ENCODE measurements at regions not wholly inside any gene's neighbourhood (a gene's known extent, or its start where the extent isn't known, plus 50 kb on each side); places are given as distances from the start of the nearest gene placed in this dataset.

- ATAC-seq (peak in 1 of 4 donors; percentile 46), DNase-seq (no peak)
- H3K9me3 ChIP-seq = peaks cover 0 to 21% (median 12%) of the 10 kb centered on the region in 12 donors
- TF ChIP-seq POLR2A (IDR thresholded peaks at IDR 0.05) (no peak), CTCF (IDR thresholded peaks at IDR 0.05) (no peak)
- intact Hi-C loops (cut with DNase I) = no loop called here
- 30 to 58% (median 38%) methylated on average over 3 of the region's 3 CpGs for WGBS, 4 donors
- no peaks in the 10 kb centered on the region for H3K36me3 ChIP-seq
- no peaks in the 10 kb centered on the region for H3K27me3 ChIP-seq
- H3K4me3 ChIP-seq = no peak overlapping the region
- H3K27ac ChIP-seq = peak overlapping the region in 6 of 12 donors; percentile 57 to 87 (median 68)
- H3K4me1 ChIP-seq = peaks cover 0 to 34% (median 7%) of the 10 kb centered on the region in 12 donors
These were observed 149.5 kb upstream of the VWC2 start for GRCh38 chr7:49623943-49624342.

GRCh38 chr7:49624611-49625010 is 148.8 kb upstream of the VWC2 start:
- Histone ChIP-seq H3K27ac (peak overlapping the region in 10 of 12 donors; percentile 0 to 87 (median 60)), H3K27me3 (no peaks in the 10 kb centered on the region), H3K36me3 (no peaks in the 10 kb centered on the region), H3K4me3 (no peak overlapping the region), H3K9me3 (peaks cover 0 to 19% (median 12%) of the 10 kb centered on the region in 12 donors), H3K4me1 (peaks cover 0 to 36% (median 7%) of the 10 kb centered on the region in 12 donors)
- ATAC-seq = peak in 3 of 4 donors; percentile 63 to 84 (median 82)
- no peak for TF ChIP-seq CTCF (IDR thresholded peaks at IDR 0.05)
- no peak for TF ChIP-seq POLR2A (IDR thresholded peaks at IDR 0.05)
- intact Hi-C loops (cut with DNase I) = loop anchor here in 1 of 10 donors (5.0 kb wide), 1 partner anchor 168 kb away; no protein-coding TSS in a partner anchor
- no peak for DNase-seq

GRCh38 chr7:49630513-49630912 is 142.9 kb upstream of the VWC2 start:
- peak in 4 of 5 donors; percentile 38 to 61 (median 56) for DNase-seq
- 36 to 56% (median 43%) methylated on average over 7 of the region's 7 CpGs for WGBS, 4 donors
- Histone ChIP-seq H3K36me3 (no peaks in the 10 kb centered on the region), H3K27me3 (no peaks in the 10 kb centered on the region), H3K27ac (peak overlapping the region in 11 of 12 donors; percentile 54 to 94 (median 76)), H3K4me1 (peaks cover 0 to 41% (median 10%) of the 10 kb centered on the region in 12 donors), H3K9me3 (no peaks in the 10 kb centered on the region), H3K4me3 (no peak overlapping the region)
- intact Hi-C loops (cut with DNase I) = loop anchor here in 7 of 10 donors (1.0 to 10.0 kb wide), 7 partner anchors 143 to 536 kb away; partner anchors contain the start of gene VWC2 (in 2 of the 7)
- TF ChIP-seq POLR2A (IDR thresholded peaks at IDR 0.05) (no peak), CTCF (IDR thresholded peaks at IDR 0.05) (no peak)
- ATAC-seq = peak; percentile 94 to 98 (median 96)

GRCh38 chr7:49631071-49631815 is 142.2 kb upstream of the VWC2 start:
- no peak overlapping the region for H3K4me3 ChIP-seq
- intact Hi-C loops (cut with DNase I) = loop anchor here in 7 of 10 donors (5.0 to 10.0 kb wide), 6 partner anchors 144 to 536 kb away; partner anchors contain the start of gene VWC2 (in 1 of the 7)
- peak overlapping the region; percentile 53 to 94 (median 75) for H3K27ac ChIP-seq
- H3K36me3 ChIP-seq = no peaks in the 10 kb centered on the region
- H3K27me3 ChIP-seq = no peaks in the 10 kb centered on the region
- H3K4me1 ChIP-seq = peaks cover 0 to 39% (median 10%) of the 10 kb centered on the region in 12 donors
- H3K9me3 ChIP-seq = no peaks in the 10 kb centered on the region
- TF ChIP-seq POLR2A (IDR thresholded peaks at IDR 0.05) = no peak
- TF ChIP-seq CTCF (IDR thresholded peaks at IDR 0.05) = no peak
- ATAC-seq (peak; percentile 25 to 44 (median 41)), DNase-seq (peak in 1 of 5 donors; percentile 23)

Measured in heart left ventricle (tissue), 16 donors.